T1000 (cell line): ENCODE measurements at regions not wholly inside any gene's neighbourhood (a gene's known extent, or its start where the extent isn't known, plus 50 kb on each side); places are given as distances from the start of the nearest gene placed in this dataset.
A peak's percentile ranks its signal among the peaks of the same experiment; 100 is the strongest.
"Not testable (repeated sequence)": the region's sequence is repeated elsewhere in the genome, so short reads cannot be mapped to it uniquely, and the experiment has no call there.

ENCODE experiments used
- DNase-seq: peaks from one replicate; lab custom pipeline; 2025; ENCODE audit warnings: mixed read lengths; lab: John Stamatoyannopoulos, UW

GRCh38 chr5:86977190-86977589 lies 290.5 kb upstream of the RASA1 start:
- no peak for DNase-seq

DNA sequence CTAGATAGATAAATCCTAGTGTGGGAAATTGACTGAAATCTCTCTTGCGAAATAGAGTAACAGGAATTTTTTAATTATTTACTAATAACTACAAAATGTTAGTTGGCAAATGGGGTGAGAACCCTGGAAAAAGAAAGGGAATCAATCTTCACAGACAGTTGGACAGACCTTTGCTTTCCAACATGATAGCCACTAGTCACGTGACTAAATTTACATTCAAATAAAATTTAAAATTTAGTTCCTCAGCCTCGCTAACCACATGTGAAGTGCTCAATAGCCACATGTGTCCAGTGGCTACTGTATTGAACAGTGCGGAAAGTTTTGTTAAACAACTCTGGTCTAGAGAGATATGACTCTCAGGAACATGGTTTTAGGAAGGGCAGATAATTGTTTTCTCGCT lies 289.9 kb upstream of the RASA1 start:
- DNase-seq: no peak

DNA sequence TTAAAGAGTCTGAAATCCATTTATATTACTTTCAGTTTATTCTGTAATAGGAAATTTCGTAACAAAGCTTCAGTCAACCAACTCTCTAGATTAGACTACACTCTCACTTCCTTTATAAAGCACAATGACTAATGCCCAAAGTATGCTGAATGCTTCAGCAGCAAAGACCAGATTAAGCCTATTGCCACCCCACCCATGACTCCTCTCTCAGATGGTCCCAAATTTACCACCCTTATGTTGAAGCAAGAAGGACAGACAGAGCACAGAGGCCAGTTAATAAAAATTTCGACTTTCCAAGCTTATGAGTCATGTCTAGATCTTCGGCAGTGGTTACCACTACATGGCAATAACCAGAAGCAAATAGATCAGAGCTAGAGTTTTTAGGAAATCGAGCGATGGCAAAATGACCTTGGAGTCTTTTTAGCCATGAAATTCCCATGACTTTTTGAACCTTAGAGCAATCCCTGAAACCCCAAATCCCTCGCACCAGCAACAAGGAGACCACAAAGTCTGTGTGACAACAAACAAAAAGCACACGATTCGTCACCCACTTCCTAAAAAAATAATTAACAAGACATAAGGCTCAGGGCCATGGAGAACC lies 287.8 kb upstream of the RASA1 start:
- DNase-seq: peak; percentile 18

- no peak for DNase-seq
These were observed 285.8 kb upstream of the RASA1 start for GRCh38 chr5:86981898-86982297.

DNA sequence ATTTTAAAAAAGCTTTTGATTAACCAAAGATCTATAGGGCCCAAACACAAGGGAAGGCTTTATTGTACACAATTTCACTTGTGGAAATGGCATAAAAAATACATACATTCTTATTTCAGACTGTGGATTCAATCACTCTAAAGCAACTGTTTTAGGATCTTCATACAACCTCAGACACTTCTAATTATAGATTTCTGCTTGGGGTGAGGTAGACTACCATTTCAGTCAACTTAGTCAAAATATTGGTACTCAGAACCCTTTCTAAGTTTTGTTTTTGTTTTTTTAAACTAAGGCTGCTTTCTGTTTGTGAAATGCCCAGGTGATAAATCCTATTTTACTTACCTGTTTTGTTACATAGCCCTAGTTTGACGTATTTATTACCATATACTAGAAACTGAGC lies 284.5 kb upstream of the RASA1 start:
- DNase-seq: no peak

GRCh38 chr5:86986837-86987236 lies 280.8 kb upstream of the RASA1 start:
- DNase-seq: no peak

DNA sequence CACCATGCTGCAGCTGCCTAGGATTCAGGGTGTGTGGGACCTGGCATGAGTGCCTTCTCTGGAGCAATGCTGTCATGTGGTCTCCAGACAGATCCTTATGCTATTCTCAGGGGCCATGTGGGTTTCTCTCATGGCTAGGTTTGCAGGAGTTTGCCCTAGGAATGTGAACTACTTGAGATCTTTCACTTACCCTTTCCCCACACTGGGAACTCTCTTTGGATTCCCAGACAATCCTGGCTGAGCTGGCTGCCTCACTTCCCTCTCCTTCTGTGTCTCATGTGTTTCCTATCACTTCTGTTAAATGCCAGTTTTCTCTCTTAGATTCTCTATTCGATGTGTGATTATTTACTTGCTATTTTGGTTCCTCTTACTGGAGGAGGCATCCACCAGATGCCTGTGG lies 270.2 kb upstream of the RASA1 start:
- no peak for DNase-seq

GRCh38 chr5:86999951-87000350 lies 267.7 kb upstream of the RASA1 start:
- no peak for DNase-seq

DNA sequence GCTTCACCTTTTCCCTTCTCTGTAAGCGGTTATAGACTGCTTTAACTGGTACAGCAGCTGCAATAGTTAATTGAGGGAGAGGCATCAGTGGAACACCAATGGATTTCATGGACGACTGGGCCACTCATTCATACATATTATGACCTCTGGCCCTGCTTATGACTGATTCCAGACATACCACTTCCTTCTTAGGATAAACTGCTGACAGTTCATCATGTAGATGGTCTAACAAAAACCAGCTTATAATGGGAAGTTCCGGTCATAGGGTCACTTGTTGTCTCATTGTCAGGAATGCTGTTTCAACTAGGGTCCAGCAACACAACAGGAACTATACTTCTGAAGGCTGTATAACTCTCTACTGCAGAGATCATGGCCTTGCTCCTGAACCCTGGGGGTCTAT lies 265.2 kb upstream of the RASA1 start:
- no peak for DNase-seq

DNA sequence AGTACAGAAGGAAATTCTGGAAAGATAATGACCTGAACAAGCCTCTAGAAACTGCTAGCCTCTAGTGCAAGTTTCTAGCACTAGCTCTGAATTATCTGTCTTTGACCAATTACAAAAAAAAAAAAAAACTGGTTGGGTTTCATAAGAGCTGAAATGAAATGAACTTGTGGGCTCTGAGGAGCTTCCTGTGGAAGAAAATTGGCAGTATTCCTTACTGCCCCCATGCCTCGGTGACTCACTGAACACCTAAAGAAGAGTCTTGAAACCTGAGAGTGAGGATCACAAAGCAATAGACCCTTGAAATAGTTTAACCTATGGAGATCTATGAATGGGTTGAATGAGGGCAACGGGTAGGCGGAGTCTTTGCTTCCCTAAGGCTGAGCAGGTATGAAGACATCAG lies 263.6 kb upstream of the RASA1 start:
- no peak for DNase-seq

DNA sequence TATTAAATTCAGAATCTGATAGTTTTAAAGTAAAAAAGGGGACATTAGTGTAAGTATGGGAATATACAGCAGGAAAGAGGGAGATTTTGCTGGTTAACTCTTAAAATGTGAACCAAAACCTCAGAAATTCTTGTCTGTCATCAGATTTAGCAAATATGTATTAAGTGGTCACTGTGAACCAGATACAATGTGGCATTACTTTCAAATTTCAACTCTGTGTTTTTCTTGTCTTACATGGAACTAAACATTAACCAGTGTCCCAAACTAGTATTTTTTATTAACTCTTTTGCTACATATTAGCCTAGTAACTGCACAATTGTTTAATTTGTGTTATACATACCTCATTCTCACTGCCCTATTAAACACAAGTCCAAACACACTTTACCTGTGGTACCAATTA lies 259.9 kb upstream of the RASA1 start:
- DNase-seq: no peak

GRCh38 chr5:87008751-87009560 lies 258.7 kb upstream of the RASA1 start:
- DNase-seq: no peak

GRCh38 chr5:87010736-87011135 lies 256.9 kb upstream of the RASA1 start:
- no peak for DNase-seq

DNA sequence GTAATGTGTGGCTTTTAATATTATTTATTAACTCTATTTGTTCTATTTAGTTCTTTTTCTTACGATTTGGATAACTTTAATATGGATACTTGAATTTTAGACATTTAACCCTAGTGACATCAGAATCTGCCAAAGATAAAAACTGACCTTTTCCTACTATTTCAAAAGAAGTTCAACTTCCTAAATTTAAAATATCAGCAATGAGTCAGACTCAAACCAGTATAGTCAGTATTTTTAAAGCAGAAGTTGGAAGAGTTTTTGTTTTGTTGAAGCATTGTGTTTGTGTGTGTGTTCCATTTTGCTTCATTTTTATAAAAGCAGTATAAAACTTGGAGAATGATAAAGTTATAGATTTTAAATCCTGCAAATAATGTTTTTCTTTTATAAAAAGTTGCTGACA lies 251.8 kb upstream of the RASA1 start:
- DNase-seq: no peak

DNA sequence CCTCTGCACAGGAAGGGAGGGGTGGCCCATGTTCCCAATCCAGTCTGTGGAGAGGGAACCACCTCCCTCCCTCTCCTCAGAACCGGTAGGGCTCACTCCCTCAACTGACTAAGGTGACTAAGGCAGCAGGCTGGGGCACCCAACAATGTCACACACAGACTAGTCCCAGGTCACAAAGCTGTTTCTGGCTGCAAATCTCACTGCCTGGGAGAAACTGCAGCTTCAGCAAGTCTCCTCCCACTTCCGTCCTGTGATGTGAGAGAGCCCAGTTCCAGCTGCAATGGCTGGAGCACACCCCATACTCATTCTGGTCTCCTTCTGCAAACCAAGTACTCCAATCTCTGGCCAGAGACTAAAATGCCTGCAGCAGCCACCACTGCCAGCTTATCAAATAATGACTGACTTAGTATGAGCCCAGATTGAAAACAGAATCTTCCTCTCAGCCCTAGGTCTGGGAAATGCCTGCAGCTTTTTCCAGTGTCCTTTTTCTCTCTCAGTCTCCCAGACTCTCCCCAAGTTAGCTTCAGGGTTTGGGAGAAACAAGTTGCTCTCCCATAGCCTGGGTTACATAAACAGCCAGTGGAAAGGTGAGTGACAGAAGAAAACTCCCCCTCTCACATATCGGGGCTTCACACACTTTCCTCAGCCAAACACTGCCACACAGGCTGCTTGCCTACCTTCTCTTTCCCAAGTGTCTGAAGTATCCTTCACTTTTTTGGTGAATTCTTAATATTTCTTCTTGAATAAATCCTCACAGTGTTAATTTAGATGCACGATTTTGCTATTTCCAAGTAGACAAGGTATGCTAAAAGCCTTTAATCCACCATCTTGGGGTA lies 247.4 kb upstream of the RASA1 start:
- no peak for DNase-seq

DNA sequence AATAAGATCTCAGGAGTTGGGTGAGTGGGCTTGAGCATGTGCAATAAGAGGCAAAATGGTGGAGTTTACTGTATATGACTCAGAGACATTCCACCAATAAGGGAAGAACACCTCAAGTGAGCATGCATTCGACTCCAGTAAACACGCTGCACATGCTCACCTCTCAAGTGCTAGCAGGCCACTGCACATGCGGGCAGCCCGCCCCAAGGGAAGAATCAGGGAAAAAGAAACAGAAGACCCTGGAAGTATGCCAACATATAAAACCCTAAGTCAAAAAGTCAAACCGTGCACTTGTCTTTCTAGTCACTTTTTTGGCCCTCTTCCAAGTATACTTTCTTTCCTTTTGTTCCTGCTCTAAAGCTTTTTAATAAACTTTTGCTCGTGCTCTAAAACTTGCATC lies 245.3 kb upstream of the RASA1 start:
- no peak for DNase-seq

DNA sequence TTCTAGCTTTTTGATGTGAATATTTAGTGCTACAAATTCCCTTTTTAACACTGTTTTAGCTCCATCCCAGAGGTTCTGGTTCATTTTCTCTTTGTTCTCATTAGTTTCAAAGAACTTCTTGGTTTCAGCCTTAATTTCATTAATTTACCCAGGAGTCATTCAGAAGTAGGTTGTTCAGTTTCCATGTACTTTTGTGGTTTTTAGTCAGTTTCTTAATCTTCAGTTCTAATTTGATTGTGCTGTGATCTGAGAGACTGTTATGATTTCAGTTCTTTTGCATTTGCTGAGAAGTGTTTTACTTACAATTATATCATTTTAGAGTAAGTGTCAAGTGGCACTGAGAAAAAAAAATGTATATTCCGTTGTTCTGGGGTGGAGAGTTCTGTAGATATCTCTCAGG lies 240.1 kb upstream of the RASA1 start:
- DNase-seq: no peak

- no peak for DNase-seq
These were observed 237.7 kb upstream of the RASA1 start for GRCh38 chr5:87029951-87030350.

DNA sequence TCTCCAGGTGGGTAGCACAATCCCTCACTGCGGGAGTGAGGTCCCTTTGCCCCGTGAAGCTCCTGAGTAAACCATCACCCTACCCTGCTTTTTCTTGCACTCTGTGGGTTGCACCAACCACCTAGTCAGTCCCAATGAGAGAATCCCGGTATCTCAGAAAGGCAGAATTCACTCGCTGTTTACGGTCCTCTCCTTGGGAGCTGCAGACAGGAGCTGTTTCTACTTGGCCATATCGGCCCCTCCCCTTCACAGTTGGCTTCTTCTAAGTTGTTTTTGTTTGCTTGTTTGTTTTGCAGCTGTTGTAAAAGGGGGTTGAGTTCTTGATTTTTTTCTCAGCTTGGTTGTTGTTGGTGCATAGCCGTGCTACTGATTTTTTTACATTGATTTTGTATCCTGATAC lies 237.0 kb upstream of the RASA1 start:
- DNase-seq: no peak

- no peak for DNase-seq
These were observed 233.1 kb upstream of the RASA1 start for GRCh38 chr5:87034557-87034956.

- DNase-seq: no peak
These were observed 225.1 kb upstream of the RASA1 start for GRCh38 chr5:87042554-87042953.

- no peak for DNase-seq
These were observed 219.5 kb upstream of the RASA1 start for GRCh38 chr5:87048156-87048555.

GRCh38 chr5:87049012-87049411 lies 218.7 kb upstream of the RASA1 start:
- not testable (repeated sequence) for DNase-seq
